K562 (cell line): ENCODE measurements at regions not wholly inside any gene's neighbourhood (a gene's known extent, or its start where the extent isn't known, plus 50 kb on each side); places are given as distances from the start of the nearest gene placed in this dataset.

Source experiments
- JUND ChIP-seq, 2 experiments: IDR thresholded peaks; 2 replicates in 1 of 2; 3 replicates in 1 of 2; pipeline ENCODE4 v1.6.1; 2011; ENCODE audit warnings: borderline replicate concordance in 2 of 2, low read depth in 2 of 2, low read length in 2 of 2, improper control_type of control experiment in 1 of 2, missing biosample characterization in 1 of 2, missing genetic modification characterization in 1 of 2, missing genetic modification reagents in 1 of 2
- KDM5B ChIP-seq: fragments of 200-600 bp; sonication (generic); IDR thresholded peaks from 2 replicates; pipeline ENCODE4 v1.6.1; 2012; ENCODE audit warnings: low read depth, mild to moderate bottlenecking, moderate library complexity, low read length, control low read depth, inconsistent platforms; ENCODE audit not compliant: insufficient replicate concordance
- ZNF766 ChIP-seq: fragments of 200-800 bp; sonication (Bioruptor generic); conservative IDR thresholded peaks from 2 replicates; pipeline ENCODE4 v1.6.1; 2016; ENCODE audit warnings: missing genetic modification characterization, missing compliant biosample characterization
- TF ChIP-seq, protein P1 (sequence below), 2 experiments: fragments of 450-650 bp in 1 of 2; sonication (generic) in 1 of 2; formaldehyde crosslinking in 1 of 2; IDR thresholded peaks; 2 replicates each; pipeline versions ENCODE4 v1.7.1 to v1.9.0; 2016 to 2022; ENCODE audit warnings: inconsistent platforms in 1 of 2, mild to moderate bottlenecking in 1 of 2, missing genetic modification reagents in 1 of 2
- TF ChIP-seq, protein P2 (sequence below): fragments of 450-650 bp; formaldehyde crosslinking; IDR thresholded peaks from 2 replicates; pipeline ENCODE4 v1.4.0; 2022; ENCODE audit warnings: mild to moderate bottlenecking, moderate library complexity

DNA sequence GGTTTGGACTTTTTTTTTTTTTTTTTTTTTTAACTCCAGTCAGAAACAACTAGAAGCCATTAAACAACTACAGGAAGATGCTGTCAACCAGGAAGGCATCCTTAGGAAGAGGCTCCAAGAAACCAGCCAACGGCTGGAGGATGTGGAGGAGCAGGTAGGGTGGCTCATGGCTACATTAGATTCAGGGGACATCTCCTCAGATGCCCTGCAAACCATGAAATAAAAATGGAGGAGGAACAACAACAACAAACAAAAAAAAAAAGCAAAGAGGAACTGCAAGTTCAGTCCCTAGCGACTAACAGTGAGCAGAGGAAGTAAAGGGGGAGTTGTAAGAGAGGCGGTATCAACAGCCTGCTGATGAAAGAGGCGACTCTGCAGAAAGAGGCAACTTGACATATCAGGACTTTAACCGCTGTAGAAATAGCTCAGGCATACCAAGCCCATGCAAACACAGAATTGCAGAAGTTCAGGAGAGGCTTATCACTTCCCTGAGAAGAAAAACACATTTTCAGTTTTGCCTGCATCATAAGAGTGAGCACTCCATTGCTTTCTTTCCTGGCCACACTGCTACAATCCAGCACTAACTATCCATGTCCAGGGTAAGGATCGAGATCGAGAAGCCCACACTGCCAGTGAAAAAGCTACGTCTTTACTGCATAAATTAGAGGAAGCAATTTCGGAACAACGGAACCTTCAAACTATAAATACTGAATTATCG lies 103.5 kb upstream of the BCAT1 start (continued):
- TF ChIP-seq, protein P1, sequence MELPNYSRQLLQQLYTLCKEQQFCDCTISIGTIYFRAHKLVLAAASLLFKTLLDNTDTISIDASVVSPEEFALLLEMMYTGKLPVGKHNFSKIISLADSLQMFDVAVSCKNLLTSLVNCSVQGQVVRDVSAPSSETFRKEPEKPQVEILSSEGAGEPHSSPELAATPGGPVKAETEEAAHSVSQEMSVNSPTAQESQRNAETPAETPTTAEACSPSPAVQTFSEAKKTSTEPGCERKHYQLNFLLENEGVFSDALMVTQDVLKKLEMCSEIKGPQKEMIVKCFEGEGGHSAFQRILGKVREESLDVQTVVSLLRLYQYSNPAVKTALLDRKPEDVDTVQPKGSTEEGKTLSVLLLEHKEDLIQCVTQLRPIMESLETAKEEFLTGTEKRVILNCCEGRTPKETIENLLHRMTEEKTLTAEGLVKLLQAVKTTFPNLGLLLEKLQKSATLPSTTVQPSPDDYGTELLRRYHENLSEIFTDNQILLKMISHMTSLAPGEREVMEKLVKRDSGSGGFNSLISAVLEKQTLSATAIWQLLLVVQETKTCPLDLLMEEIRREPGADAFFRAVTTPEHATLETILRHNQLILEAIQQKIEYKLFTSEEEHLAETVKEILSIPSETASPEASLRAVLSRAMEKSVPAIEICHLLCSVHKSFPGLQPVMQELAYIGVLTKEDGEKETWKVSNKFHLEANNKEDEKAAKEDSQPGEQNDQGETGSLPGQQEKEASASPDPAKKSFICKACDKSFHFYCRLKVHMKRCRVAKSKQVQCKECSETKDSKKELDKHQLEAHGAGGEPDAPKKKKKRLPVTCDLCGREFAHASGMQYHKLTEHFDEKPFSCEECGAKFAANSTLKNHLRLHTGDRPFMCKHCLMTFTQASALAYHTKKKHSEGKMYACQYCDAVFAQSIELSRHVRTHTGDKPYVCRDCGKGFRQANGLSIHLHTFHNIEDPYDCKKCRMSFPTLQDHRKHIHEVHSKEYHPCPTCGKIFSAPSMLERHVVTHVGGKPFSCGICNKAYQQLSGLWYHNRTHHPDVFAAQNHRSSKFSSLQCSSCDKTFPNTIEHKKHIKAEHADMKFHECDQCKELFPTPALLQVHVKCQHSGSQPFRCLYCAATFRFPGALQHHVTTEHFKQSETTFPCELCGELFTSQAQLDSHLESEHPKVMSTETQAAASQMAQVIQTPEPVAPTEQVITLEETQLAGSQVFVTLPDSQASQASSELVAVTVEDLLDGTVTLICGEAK (IDR thresholded peaks at IDR 0.05): peak; percentile 57
- TF ChIP-seq, protein P1 (CRISPR knock-in tag; IDR thresholded peaks at IDR 0.05): no peak
- TF ChIP-seq ZNF766 (CRISPR knock-in tag): peak; percentile 63; the same call in 1 of the 2 replicates
- TF ChIP-seq, protein P2, sequence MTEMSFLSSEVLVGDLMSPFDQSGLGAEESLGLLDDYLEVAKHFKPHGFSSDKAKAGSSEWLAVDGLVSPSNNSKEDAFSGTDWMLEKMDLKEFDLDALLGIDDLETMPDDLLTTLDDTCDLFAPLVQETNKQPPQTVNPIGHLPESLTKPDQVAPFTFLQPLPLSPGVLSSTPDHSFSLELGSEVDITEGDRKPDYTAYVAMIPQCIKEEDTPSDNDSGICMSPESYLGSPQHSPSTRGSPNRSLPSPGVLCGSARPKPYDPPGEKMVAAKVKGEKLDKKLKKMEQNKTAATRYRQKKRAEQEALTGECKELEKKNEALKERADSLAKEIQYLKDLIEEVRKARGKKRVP (CRISPR knock-in tag): peak; percentile 52; the same call in 1 of the 2 replicates
- no peak for TF ChIP-seq JUND (IDR thresholded peaks at IDR 0.05; ENCODE audit: borderline replicate concordance, low read depth, low read length)
- TF ChIP-seq JUND (tag; IDR thresholded peaks at IDR 0.05; ENCODE audit: borderline replicate concordance, low read depth, low read length): 0 out of 3 replicates have a peak, but pooled peaks have one; percentile 30
- peak; percentile 35 for TF ChIP-seq KDM5B
